ES-I3 (cell line): ENCODE measurements at regions not wholly inside any gene's neighbourhood (a gene's known extent, or its start where the extent isn't known, plus 50 kb on each side); places are given as distances from the start of the nearest gene placed in this dataset.

Source experiments
- H3K36me3 ChIP-seq: 2 replicates; pipeline ENCODE4 v1.6.1; 2013; ENCODE audit warnings: mild to moderate bottlenecking, low read length, control low read depth, moderate library complexity; ENCODE audit not compliant: insufficient read depth
- H3K4me1 ChIP-seq: 2 replicates; pipeline ENCODE4 v1.6.1; 2013; ENCODE audit warnings: mild to moderate bottlenecking, control low read depth, low read length; ENCODE audit not compliant: insufficient read depth
- H3K9ac ChIP-seq: 2 replicates; pipeline ENCODE4 v1.6.1; 2013; ENCODE audit warnings: low read depth, mild to moderate bottlenecking, low read length, moderate library complexity
- H3K9me3 ChIP-seq: 2 replicates; pipeline ENCODE4 v1.6.1; 2013; ENCODE audit warnings: mild to moderate bottlenecking, low read length, moderate library complexity; ENCODE audit not compliant: control insufficient read depth, insufficient read depth

- Histone ChIP-seq H3K9me3 (no peaks in the 10 kb centered on the region), H3K4me1 (no peaks in the 10 kb centered on the region; the same call in 1 of the 2 replicates), H3K36me3 (no peaks in the 10 kb centered on the region), H3K9ac (no peak overlapping the region)
These were observed 193.5 kb upstream of the ELL2 start for GRCh38 chr5:96155147-96155546.

- Histone ChIP-seq H3K36me3 (no peaks in the 10 kb centered on the region), H3K9me3 (no peaks in the 10 kb centered on the region), H3K4me1 (no peaks in the 10 kb centered on the region), H3K9ac (no peak overlapping the region)
These were observed 190.2 kb upstream of the ELL2 start for GRCh38 chr5:96151891-96152290.

GRCh38 chr5:96150007-96150406, 188.4 kb upstream of the ELL2 start:
- no peak overlapping the region for H3K9ac ChIP-seq
- H3K36me3 ChIP-seq = no peaks in the 10 kb centered on the region
- H3K4me1 ChIP-seq = peaks cover 8% of the 10 kb centered on the region
- no peaks in the 10 kb centered on the region for H3K9me3 ChIP-seq

GRCh38 chr5:96149546-96149945, 187.9 kb upstream of the ELL2 start:
- Histone ChIP-seq H3K9ac (no peak overlapping the region), H3K36me3 (no peaks in the 10 kb centered on the region), H3K4me1 (peaks cover 8% of the 10 kb centered on the region), H3K9me3 (no peaks in the 10 kb centered on the region)

GRCh38 chr5:96149021-96149420, 187.4 kb upstream of the ELL2 start:
- Histone ChIP-seq H3K36me3 (no peaks in the 10 kb centered on the region), H3K4me1 (peaks cover 8% of the 10 kb centered on the region), H3K9me3 (no peaks in the 10 kb centered on the region), H3K9ac (no peak overlapping the region)

GRCh38 chr5:96148376-96148775, 186.7 kb upstream of the ELL2 start:
- peaks cover 8% of the 10 kb centered on the region for H3K4me1 ChIP-seq
- H3K36me3 ChIP-seq = no peaks in the 10 kb centered on the region
- H3K9ac ChIP-seq = no peak overlapping the region
- no peaks in the 10 kb centered on the region for H3K9me3 ChIP-seq

- peaks cover 8% of the 10 kb centered on the region for H3K4me1 ChIP-seq
- no peaks in the 10 kb centered on the region for H3K36me3 ChIP-seq
- H3K9ac ChIP-seq = no peak overlapping the region
- H3K9me3 ChIP-seq = no peaks in the 10 kb centered on the region
These were observed 186.2 kb upstream of the ELL2 start for GRCh38 chr5:96147866-96148265.

- H3K4me1 ChIP-seq = peaks cover 8% of the 10 kb centered on the region
- H3K9me3 ChIP-seq = no peaks in the 10 kb centered on the region
- no peaks in the 10 kb centered on the region for H3K36me3 ChIP-seq
- no peak overlapping the region for H3K9ac ChIP-seq
These were observed 185.0 kb upstream of the ELL2 start for GRCh38 chr5:96146675-96147074.

- Histone ChIP-seq H3K4me1 (peaks cover 8% of the 10 kb centered on the region), H3K36me3 (no peaks in the 10 kb centered on the region), H3K9me3 (no peaks in the 10 kb centered on the region), H3K9ac (no peak overlapping the region)
These were observed 182.6 kb upstream of the ELL2 start for GRCh38 chr5:96144289-96144688.

GRCh38 chr5:96143450-96143849, 181.8 kb upstream of the ELL2 start:
- no peaks in the 10 kb centered on the region for H3K36me3 ChIP-seq
- H3K9ac ChIP-seq = no peak overlapping the region
- H3K9me3 ChIP-seq = no peaks in the 10 kb centered on the region
- H3K4me1 ChIP-seq = peaks cover 8% of the 10 kb centered on the region

GRCh38 chr5:96142786-96143434, 181.3 kb upstream of the ELL2 start:
- H3K36me3 ChIP-seq = no peaks in the 10 kb centered on the region
- H3K9me3 ChIP-seq = no peaks in the 10 kb centered on the region
- no peak overlapping the region for H3K9ac ChIP-seq
- peaks cover 8% of the 10 kb centered on the region for H3K4me1 ChIP-seq

GRCh38 chr5:96142184-96142781, 180.6 kb upstream of the ELL2 start:
- Histone ChIP-seq H3K36me3 (no peaks in the 10 kb centered on the region), H3K9ac (no peak overlapping the region), H3K9me3 (no peaks in the 10 kb centered on the region), H3K4me1 (peaks cover 8% of the 10 kb centered on the region)

- Histone ChIP-seq H3K9ac (no peak overlapping the region), H3K9me3 (no peaks in the 10 kb centered on the region), H3K36me3 (no peaks in the 10 kb centered on the region), H3K4me1 (peaks cover 7% of the 10 kb centered on the region)
These were observed 180.1 kb upstream of the ELL2 start for GRCh38 chr5:96141749-96142148.

GRCh38 chr5:96140496-96140895, 178.8 kb upstream of the ELL2 start:
- H3K9me3 ChIP-seq = no peaks in the 10 kb centered on the region
- H3K9ac ChIP-seq = no peak overlapping the region
- H3K4me1 ChIP-seq = no peaks in the 10 kb centered on the region
- no peaks in the 10 kb centered on the region for H3K36me3 ChIP-seq

- no peaks in the 10 kb centered on the region for H3K4me1 ChIP-seq
- H3K9ac ChIP-seq = no peak overlapping the region
- no peaks in the 10 kb centered on the region for H3K9me3 ChIP-seq
- H3K36me3 ChIP-seq = no peaks in the 10 kb centered on the region
These were observed 178.4 kb upstream of the ELL2 start for GRCh38 chr5:96140084-96140483.
